ENCODE measurements at regions not wholly inside any gene's neighbourhood (a gene's known extent, or its start where the extent isn't known, plus 50 kb on each side); places are given as distances from the start of the nearest gene placed in this dataset.
"Not testable (repeated sequence)": the region's sequence is repeated elsewhere in the genome, so short reads cannot be mapped to it uniquely, and the experiment has no call there.

DNA sequence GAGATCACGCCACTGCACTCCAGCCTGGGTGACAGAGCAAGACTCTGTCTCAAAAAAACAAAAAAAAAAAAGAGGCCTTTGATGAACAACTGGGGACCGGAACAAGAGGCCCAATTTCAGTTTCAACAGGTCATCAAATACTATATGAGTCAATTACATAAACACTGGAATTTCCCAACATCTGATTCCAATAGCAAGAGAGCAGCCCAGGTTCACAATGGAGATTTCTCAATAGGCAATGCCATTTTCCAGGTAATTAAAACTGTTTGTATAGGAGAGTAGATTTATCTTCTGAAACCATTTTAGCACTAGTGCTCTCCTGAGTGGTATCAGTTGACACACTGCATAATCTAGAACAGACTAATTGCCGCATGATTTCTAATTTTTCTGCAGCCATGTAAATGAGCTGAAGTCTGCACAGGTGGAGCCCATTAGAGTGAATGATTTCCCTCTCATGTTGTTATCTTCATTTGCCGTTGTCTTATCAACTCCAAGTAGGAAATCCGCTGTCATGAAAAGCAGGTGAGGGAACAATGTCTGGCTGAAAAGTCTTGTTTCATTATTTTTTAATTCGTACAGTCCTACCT, 264.1 kb upstream of the MEIS1 start:
- no peak for DNase-seq

DNA sequence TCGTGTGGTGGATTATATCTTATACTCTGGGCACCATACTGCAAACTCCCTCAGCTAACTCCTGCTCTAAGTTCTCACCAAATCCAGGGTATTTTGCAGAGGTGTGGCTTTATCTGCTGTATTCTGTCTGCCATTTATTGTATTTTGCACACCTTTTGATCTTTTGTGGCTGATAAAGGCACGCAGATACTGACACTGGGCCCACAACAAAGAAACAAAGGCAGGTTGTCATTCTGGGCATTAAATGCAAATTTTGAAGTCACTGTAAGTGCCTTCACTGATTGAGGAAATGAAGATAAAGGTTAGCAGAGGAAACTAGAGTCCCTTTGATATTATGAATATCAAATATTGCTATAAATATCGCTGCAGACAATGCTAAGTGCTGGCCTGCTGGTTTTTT, 265.8 kb upstream of the MEIS1 start:
- DNase-seq, result no peak

DNA sequence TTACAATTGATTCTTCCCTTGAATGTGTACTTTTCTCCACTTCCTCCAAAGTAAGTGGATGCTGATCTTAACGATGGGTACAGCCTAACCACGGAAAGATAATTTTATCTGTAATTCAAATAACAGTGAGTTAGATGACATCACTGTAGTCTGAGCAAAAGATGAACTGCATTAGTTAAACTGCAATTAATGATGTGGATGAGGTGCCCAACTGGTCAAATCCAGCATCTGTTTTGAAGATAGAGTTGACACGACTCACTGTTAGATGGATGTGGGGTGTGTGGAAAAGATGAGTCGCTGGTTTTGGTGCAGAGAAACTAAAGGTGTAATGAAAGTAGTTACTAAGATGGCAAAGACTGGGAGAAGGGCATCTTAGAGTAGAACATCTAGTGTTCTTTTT, 270.5 kb upstream of the MEIS1 start:
- DNase-seq, result no peak

DNA sequence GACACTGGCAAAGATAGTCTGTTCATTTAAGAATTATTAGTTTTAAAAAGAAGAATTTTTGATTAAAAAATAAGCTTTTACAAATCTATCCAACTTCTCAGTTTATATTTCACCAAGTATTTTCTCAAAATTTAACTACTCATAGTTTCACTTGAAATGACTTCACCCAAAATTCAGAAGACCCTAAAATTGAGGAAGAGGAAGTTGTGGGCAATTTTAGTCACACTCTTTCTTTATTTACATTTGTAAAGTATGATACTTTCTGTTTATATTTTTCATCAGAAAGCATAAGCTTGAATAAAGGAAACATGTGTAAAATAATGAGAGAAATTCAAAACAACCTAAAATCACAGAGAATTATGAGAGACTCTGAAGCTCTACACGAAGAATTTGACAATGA, 278.8 kb upstream of the MEIS1 start:
- no peak for DNase-seq

DNA sequence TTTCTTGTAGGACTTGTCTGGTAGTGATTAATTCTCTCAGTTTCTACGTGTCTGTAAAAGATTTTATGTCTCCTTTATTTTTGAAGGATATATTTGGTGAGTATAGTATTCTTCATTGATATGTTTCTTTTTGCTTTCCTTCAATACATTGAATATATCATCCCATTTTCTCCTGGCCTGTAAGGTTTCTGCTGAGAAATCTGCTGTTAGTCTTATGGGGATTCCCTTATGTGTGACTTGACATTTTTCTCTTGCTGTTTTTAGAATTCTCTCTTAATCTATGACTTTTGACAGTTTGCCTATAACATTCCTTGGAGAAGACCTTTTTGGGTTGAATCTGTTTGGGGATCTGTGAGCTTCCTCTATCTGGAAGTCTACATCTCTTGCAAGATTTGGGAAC, 281.0 kb upstream of the MEIS1 start:
- no peak for DNase-seq

DNA sequence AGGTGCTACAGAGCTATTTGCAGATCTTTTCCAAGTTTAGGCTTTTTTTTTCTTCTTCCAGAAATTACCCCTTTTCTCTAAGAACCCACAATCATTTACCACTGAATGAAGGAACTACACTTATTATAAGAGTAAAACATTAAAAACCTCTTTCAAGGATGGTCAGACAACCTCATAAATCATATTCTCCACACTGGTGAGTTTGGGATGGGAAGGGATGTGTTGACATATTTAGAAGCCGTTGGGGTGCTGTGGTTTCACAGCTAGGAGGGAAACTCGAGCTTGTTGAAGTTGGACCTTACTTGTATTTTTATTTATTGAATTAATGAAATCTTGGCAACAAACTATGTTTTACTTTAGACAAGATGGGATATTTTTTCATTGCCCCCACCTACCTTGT, 289.4 kb upstream of the MEIS1 start:
- DNase-seq, result no peak

DNA sequence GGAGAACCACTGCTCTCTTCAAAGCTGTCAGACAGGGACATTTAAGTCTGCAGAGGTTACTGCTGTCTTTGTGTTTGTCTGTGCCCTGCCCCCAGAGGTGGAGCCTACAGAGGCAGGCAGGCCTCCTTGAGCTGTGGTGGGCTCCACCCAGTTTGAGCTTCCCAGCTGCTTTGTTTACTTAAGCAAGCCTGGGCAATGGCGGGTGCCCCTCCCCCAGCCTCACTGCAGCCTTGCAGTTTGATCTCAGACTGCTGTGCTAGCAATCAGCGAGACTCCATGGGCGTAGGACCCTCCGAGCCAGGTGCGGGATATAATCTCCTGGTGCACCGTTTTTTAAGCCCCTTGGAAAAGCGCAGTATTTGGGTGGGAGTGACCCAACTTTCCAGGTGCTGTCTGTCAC, 290.6 kb upstream of the MEIS1 start:
- not testable (repeated sequence) for DNase-seq

DNA sequence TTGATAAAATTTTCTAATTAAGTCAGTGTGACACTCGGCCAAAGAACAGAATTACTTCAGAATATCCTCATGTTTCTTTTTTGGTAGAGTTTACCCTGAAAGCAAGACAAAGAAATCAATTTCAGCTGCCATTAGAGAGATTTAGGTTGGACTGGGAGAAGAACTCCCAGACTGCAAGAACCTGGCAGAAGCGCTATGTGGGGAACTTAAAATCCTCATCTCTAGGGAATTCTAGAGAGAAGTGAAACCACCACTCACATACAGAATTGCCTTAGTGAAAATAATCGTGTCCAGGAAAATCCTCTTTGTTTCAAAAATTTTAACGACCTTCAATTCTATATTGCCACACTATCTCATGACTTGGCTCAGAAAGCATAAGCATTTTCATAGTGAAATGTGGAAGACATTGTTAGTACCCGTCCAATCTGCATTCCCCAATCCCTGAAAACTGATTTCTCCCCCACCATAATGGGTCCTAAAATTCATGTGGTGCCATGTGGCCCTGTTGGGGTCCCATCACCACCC, 297.3 kb upstream of the MEIS1 start:
- no peak for DNase-seq

DNA sequence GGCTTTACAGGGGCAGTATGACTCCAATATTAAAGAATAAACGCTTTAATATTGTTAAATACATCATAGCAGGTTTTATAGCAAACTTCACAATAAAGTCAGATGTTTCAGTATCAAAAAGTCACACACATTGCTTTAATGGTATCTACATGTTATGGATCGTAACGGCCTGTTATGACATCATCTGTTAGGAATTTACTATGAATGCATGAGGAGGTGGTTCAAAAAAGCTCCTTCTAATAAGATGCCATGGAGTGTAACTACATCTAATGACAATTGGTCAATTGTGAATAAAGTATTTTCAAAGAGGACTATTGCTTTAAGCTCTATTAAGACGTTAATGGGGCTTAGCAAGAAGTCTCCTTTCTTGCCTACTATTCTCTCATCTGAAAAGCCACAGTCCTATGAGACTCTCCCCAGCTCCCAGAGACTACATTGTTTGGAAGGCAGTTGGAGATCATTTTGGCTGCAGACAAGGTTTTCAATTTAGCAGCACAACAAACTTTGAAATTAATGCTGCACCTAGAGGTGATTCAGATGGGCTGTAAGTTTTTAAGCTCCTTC, 300.7 kb upstream of the MEIS1 start:
- no peak for DNase-seq

DNA sequence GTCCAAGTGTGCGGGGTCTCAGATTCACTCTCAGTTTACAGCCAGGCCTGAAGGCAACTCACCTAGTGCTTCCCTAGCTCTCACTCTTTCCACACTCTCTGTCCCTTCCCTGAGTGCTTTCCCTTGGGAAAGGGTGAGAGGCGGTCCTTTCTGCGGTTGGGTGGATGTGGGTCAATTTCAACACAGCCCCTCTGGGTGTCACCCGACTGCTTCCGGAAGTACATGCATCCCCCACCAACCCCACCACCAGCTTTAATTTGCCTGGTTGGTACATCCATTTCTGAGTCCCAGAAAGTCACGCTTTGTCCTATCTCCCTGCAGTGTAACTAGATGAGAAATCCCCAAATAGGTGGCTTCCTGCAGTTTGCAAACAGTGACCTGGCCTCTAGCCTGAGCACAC, 307.3 kb upstream of the MEIS1 start:
- DNase-seq, result no peak

DNA sequence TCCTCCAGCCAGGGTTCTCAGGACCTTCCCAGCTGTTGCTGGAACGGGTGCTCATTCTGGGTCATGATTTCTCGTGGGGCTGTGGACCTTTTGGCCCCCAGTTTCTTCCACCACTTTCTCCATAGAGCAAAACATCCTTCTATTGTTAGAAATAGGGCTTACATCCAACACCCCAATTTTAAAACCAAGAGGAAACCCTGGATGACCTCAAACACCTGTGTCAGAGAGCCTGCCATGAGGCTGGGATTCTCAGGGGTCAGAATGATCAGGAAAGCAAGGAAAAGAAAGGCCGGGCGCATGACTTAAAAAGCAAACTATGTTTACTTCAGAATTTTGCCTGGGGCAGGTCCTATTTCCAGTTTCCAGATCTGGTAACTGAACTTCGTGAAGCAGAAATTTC, 307.9 kb upstream of the MEIS1 start:
- DNase-seq, result no peak

DNA sequence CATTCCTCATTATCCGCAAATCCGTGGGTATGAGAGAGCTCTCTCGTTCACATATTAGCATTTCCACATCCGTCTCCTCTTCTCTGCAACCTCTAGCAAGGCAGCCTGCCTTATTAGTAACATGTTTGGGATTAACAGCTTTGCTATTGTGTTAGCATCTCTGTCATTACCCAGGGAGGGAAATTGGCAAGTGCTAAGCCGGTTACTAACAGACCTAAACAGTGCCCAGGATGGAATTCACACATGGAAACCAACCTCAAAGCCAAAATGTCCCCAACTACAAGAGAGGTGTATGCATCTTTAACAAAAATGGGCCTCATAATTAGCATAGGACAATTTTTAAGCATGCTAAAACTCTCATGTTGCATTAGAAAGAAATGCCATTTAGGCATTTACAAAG, 309.0 kb upstream of the MEIS1 start:
- DNase-seq, result no peak

DNA sequence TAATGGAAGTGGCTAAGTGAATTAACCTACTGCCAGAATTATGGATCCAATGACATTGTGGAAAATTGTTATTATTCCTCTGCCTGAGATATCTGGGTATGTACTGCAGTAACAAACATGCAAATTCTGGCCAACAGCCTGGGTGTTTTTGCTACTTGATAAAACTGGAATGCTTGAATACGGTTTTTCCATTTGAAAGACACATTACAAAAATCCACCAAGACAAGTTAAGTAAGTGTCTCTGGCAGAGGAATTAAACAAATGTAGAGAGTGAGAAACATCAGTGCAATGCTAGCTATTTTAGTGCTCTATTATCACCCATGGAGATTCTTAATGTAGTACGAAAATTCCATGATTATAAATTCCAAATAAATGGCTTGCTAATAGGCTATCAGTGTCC, 312.4 kb upstream of the MEIS1 start:
- DNase-seq, result no peak

DNA sequence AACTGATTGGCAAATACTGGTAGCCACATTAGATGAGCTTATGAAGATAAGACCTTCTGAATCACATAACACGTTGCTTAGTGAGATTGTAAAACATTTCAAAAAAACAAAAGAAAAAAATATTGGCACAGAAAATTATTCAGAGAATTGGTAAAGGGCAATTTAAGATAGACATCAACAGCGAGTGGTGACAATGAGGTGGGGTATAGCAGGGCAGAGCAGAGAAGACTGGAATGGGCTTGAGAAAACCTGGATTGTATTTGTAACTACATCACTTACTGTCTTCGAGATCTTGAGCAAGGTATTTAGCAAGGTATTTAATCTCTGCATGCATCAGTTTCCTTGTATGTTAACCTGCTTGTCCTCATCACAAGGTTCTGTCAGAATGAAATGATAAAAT, 313.0 kb upstream of the MEIS1 start:
- no peak for DNase-seq

DNA sequence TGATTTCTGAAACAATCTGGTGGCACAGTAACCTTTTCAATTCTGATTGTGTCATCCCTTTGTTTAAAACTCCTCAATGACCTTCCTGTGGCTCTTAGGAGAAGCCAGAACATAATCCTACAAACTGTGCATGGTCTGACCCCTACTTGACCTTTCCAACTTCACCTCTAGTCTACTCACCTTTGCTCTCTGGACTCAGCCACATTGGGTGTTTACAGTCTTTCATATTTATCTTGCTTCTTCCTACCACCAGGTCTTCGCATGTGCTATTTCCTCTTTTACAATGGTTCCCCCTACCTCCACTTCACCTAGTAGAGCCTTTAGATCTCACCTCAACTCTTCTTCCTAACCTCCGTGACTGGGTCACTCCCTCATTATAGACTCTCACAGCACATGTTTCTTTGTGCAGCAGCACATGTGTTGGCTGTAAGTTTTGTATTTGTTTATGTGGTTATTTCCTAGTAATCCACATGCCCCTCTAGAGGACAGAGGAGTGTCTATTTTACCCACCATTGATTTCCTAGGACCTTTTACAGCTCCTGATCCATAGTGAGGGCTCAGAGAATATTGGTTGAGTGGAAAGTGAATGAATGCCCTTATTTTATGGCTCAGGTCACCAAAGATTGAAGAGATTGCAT, 320.8 kb upstream of the MEIS1 start:
- DNase-seq, result no peak

DNA sequence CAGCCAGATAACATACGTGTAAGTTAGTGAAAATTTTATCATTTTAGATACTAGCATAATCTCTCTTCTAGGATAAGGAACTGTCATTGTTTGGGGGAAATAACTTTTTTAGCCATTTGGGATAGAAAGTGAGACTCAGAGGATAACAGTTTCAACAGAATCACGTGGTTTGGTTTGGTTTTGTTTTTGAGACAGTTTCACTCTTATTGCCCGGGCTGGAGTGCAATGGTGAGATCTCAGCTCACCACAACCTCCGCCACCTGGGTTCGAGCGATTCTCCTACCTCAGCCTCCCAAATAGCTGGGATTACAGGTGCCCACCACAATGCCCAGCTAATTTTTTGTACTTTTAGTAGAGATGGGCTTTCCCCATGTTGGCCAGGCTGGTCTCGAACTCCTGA, 323.2 kb upstream of the MEIS1 start:
- no peak for DNase-seq

DNA sequence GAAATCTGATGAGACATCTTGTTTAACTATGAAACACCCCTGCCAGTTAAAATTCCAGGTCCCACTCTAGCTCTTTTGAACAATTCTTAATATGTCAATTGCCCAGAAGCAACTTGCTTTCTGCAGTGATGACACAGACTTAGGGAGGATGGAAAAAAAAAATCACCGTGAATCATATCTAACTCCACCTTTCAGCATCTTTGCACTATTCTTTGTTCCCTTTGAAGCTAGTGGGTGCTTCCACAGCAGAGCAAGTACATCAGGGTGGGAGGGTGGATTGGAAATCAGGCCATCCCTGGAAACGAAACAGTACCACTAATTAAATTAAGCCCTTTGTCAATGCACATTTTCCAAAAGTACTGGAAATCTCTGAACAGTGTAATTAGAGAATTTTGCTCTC, 324.3 kb upstream of the MEIS1 start:
- no peak for DNase-seq

DNA sequence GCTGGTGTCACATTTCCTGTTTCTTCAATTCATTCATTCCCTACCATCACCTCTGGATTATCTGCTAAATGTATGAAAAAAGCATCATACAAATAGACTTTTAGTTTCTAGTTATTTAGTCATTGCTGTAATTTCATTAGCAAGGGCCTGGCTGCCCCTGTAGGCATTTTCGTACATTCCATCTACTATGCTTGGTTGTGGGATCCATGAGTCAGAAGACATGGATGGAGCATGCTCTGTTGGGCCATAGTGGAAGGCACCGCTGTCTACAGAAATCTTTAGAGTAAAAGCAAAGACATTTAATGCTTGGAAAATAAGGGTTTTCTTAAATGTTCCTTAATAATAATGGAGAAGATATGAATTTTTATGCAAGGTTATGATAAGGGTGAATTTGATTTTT, 324.8 kb upstream of the MEIS1 start:
- DNase-seq, result no peak

DNA sequence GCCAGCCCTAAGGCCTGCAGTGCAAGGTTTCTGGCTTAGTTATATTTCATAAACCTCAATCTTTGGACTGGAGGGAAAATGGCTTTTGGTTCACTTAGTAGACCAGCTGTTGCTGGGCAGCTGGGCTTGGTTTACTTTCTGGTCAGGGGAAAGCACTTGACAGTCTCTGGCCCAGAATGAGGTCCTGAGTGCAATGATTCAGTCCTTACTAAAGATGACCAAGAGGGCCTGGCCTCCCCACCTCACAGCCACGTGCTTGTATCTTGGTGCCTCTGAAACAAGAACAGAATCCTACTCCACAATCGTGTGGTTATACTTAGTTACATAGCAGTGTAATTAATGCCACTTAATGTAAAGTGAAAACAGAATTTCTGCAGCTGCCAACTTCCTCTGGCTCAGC, 325.5 kb upstream of the MEIS1 start:
- no peak for DNase-seq

DNA sequence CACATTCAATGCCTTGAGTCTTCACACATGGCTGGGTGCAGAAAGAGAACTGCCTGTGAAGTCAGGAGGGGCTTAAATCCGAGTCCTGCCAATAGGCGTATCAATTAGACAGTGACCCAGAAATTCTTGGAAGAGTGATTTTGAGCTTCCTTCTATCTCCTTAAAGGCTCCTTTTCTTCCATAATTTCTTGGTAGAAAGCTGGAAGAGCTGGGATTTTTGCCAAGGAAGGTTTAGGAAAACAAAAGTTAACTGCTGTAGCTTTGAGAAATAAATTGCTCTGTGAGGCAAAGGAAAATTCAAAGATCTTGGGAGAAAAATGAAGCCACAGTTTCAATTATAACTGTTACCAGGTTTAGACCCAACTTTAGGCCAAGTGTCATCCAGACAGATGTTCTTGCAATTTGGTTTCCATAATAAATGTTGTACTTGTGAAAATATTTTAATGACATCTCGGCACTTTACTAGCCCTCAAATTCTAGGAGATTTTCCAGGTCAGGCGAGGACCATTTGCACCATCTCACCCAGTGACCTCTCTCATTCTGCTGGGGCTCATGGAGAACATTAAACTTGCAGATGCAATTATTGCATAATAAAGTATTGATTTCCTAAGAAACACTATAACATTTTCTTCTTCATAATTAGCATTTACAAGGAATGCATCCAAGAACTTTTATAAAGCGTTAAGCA, 329.7 kb upstream of the MEIS1 start:
- no peak for DNase-seq

DNA sequence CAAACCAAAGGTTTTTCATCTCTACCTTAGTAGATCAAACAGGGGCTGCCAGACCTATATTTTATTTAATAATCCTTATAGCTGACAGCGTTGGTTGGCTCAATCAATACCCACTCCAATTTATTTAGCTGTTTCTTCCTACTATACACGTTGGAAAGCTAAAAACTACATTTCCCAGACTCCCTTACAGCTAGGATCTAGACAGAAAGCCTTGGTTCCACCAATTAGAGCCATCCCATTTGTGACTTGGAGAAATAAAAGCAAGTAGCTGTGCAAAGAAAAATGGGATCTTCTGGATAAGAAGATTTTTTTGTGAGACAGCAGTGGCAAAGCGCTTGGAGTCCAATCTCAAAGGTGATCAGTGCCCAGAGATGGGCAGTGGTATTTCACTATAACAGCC, 331.3 kb upstream of the MEIS1 start:
- no peak for DNase-seq

DNA sequence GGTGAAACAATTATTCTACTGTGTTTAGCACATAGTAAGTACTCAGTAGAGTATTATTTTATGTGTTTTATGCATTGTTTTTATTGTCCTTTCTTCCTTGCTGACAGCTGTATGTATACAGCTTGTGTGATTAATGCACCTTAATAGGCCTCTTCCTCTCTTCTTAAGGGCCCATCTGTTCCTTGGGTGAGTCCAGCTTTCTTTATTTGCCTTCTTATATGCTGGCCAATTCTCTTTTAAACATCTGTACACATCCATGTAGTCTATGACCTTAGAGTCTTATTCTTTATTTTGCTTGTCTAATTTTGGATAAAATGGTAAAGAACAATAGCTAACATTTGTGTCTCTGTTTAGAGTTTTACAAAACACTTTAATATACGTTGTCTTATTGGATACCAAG, 333.7 kb upstream of the MEIS1 start:
- no peak for DNase-seq

DNA sequence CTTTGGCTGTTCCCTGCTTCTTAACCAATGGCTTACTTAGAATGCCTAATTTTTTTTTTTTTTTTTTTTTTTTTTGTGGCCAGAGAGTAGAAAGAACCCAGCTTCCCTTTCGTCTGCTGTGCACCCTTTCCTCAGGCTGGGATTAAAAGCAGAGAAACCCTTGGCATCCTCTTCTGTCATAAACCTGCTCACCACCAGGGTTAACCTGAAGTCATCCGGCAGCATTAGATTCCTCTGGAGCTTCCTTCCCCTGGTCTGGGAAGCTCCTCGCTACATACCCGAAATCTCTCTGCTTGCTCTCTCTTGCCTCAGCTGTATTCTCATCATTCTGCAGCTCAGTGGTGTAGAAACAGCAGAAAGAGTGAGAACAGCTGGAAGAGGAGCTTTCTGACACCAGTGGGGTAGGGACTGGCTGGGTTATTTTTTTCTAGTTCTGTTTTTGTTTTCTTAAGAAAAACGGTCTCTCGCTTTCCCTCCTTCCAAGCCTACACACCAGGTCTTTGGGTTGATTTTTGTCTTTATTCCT, 339.0 kb upstream of the MEIS1 start:
- DNase-seq, result no peak

DNA sequence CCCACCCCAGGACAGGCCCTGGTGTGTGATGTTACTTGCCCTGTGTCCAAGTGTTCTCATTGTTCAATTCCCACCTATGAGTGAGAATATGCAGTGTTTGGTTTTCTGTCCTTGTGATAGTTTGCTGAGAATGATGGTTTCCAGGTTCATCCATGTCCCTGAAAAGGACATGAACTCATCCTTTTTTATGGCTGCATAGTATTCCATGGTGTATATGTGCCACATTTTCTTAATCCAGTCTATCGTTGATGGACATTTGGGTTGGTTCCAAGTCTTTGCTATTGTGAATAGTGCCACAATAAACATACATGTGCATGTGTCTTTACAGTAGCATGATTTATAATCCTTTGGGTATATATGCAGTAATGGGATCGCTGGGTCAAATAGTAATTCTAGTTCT, 340.2 kb upstream of the MEIS1 start:
- not testable (repeated sequence) for DNase-seq

Data from CD4-positive, alpha-beta T cell treated with Interleukin-15 for 1 hour (primary cell).